ENCODE measurements at regions not wholly inside any gene's neighbourhood (a gene's known extent, or its start where the extent isn't known, plus 50 kb on each side); places are given as distances from the start of the nearest gene placed in this dataset.

DNA sequence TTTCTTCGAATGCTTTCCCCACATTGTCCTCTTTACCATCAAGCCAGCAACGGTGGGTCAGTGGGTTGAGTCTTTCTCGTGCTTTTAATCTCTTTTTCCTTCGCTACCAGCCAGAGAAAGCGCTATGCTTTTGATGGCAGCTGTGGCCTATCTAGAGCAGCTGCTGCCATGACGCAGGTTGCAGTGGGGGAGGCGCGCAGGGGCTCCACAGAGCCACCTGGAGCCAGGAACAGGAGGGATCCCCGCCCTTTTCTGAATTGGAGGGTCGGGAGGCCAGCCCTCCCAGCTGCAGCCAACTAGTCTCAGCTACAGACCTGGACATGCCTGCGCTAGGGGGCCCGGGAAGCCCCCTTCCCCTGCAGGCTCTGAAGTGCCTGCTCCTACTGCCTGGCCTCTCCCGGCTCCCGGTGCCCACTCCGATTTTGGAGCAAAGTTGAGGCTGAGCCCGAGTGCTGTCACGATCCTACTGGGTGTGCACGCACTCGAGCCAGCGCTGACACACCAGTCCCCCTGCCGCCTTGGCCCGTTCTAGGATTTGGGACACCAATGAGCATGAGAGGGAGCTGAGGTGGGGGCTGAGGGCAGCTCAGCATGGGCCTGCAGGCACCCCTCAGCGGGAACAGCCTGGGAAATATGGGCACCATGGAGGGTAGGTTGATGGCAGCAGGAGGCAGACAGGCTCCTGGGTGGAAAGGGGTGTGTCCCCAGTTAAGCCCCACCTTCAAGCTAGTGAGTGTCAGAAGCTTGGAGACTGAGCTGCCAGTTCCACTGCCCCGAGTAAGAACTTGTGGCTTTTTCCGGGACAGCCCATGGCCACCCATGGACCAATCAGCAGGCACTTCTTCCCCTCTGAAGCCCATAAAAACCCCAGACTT is 784.2 kb downstream of the SLC6A15 start (continued):
- TF ChIP-seq HDAC2 (IDR thresholded peaks at IDR 0.05; ENCODE audit: borderline replicate concordance in 1 of 2, low read depth in 2 of 2, low read length in 2 of 2): no peak
- no peak for TF ChIP-seq SP4 (IDR thresholded peaks at IDR 0.05; ENCODE audit: low read length)
- TF ChIP-seq NRF1 (IDR thresholded peaks at IDR 0.05; ENCODE audit: low read depth, low read length): no peak
- no peak for TF ChIP-seq FOSL1 (IDR thresholded peaks at IDR 0.05; ENCODE audit: insufficient read depth, low read depth, low read length)
- no peak for TF ChIP-seq ATF3 (IDR thresholded peaks at IDR 0.05; ENCODE audit: insufficient read depth, low read depth, low read length)
- no peak for TF ChIP-seq GABPA (IDR thresholded peaks at IDR 0.05; ENCODE audit: borderline replicate concordance, insufficient read depth, low read length)

Measured in H1 (cell line).